Type B pancreatic cell (in vitro differentiated cells): ENCODE measurements at regions not wholly inside any gene's neighbourhood (a gene's known extent, or its start where the extent isn't known, plus 50 kb on each side); places are given as distances from the start of the nearest gene placed in this dataset.

Source experiments
- DNase-seq: peaks from one replicate; pipeline ENCODE4 v3.0.0; 2021; ENCODE audit warnings: mixed read lengths; ENCODE audit not compliant: unreplicated experiment; ENCODE audit errors: extremely low spot score
- H3K27ac Mint-ChIP-seq: 2 replicates; pipeline ENCODE4 v1.8.0; 2021; ENCODE audit warnings: mild to moderate bottlenecking, mixed read lengths
- H3K27me3 Mint-ChIP-seq: 2 replicates; pipeline ENCODE4 v1.8.0; 2021; ENCODE audit warnings: mixed read lengths
- H3K36me3 Mint-ChIP-seq: 2 replicates; pipeline ENCODE4 v1.8.0; 2021; ENCODE audit warnings: mixed read lengths
- H3K4me1 Mint-ChIP-seq: one replicate; pipeline ENCODE4 v1.8.0; 2021; ENCODE audit warnings: mixed read lengths; ENCODE audit not compliant: unreplicated experiment
- H3K4me3 Mint-ChIP-seq: 2 replicates; pipeline ENCODE4 v1.8.0; 2021; ENCODE audit warnings: mild to moderate bottlenecking, mixed read lengths
- H3K9me3 Mint-ChIP-seq: 2 replicates; pipeline ENCODE4 v1.8.0; 2021; ENCODE audit warnings: mixed read lengths
- CTCF ChIP-seq: fragments of 200-600 bp; sonication (generic); conservative IDR thresholded peaks from 2 replicates; pipeline ENCODE4 v1.5.0; 2021; ENCODE audit warnings: antibody characterized with exemption, mild to moderate bottlenecking

GRCh38 chr2:224241812-224242211 is 160.1 kb downstream of the FAM124B start:
- Mint-ChIP-seq H3K4me3 (no peak overlapping the region), H3K36me3 (no peaks in the 10 kb centered on the region), H3K9me3 (no peaks in the 10 kb centered on the region), H3K27ac (no peak overlapping the region), H3K4me1 (no peaks in the 10 kb centered on the region), H3K27me3 (no peaks in the 10 kb centered on the region)
- no peak for DNase-seq
- TF ChIP-seq CTCF: no peak

- Mint-ChIP-seq H3K27ac (no peak overlapping the region), H3K4me3 (no peak overlapping the region), H3K9me3 (no peaks in the 10 kb centered on the region), H3K4me1 (no peaks in the 10 kb centered on the region), H3K27me3 (no peaks in the 10 kb centered on the region), H3K36me3 (no peaks in the 10 kb centered on the region)
- TF ChIP-seq CTCF: no peak
- DNase-seq: no peak
Measured at GRCh38 chr2:224241001-224241400, 160.9 kb downstream of the FAM124B start.

- Mint-ChIP-seq H3K4me1 (peaks cover 15% of the 10 kb centered on the region), H3K27ac (no peak overlapping the region), H3K4me3 (no peak overlapping the region), H3K36me3 (no peaks in the 10 kb centered on the region), H3K9me3 (peaks cover 6% of the 10 kb centered on the region), H3K27me3 (peaks cover 16% of the 10 kb centered on the region)
- no peak for DNase-seq
- no peak for TF ChIP-seq CTCF
Measured at GRCh38 chr2:224223851-224224555, 177.9 kb downstream of the FAM124B start.

GRCh38 chr2:224222974-224223373 is 178.9 kb downstream of the FAM124B start:
- no peak for DNase-seq
- H3K36me3 Mint-ChIP-seq: no peaks in the 10 kb centered on the region
- H3K9me3 Mint-ChIP-seq: peaks cover 6% of the 10 kb centered on the region
- no peak overlapping the region for H3K4me3 Mint-ChIP-seq
- no peak overlapping the region for H3K27ac Mint-ChIP-seq
- H3K27me3 Mint-ChIP-seq: peaks cover 13% of the 10 kb centered on the region
- peaks cover 15% of the 10 kb centered on the region for H3K4me1 Mint-ChIP-seq
- TF ChIP-seq CTCF: no peak

- peaks cover 15% of the 10 kb centered on the region for H3K4me1 Mint-ChIP-seq
- DNase-seq: no peak
- no peak overlapping the region for H3K27ac Mint-ChIP-seq
- H3K4me3 Mint-ChIP-seq: no peak overlapping the region
- peaks cover 11% of the 10 kb centered on the region for H3K27me3 Mint-ChIP-seq
- peaks cover 6% of the 10 kb centered on the region for H3K9me3 Mint-ChIP-seq
- H3K36me3 Mint-ChIP-seq: no peaks in the 10 kb centered on the region
- no peak for TF ChIP-seq CTCF
Measured at GRCh38 chr2:224222291-224222690, 179.6 kb downstream of the FAM124B start.
